ENCODE measurements at regions not wholly inside any gene's neighbourhood (a gene's known extent, or its start where the extent isn't known, plus 50 kb on each side); places are given as distances from the start of the nearest gene placed in this dataset.

- Histone ChIP-seq H3K4me2 (ENCODE audit: control insufficient read depth, insufficient read depth) (no peak overlapping the region), H3K9me3 (replicated peaks; ENCODE audit: control insufficient read depth, insufficient read depth, low read length) (no peaks in the 10 kb centered on the region), H3K4me3 (no peak overlapping the region), H2AFZ (ENCODE audit: control insufficient read depth, low read depth, low read length) (no peak overlapping the region), H3K9ac (ENCODE audit: control insufficient read depth, insufficient read depth, low read length) (no peak overlapping the region), H4K20me1 (ENCODE audit: control insufficient read depth, insufficient read depth) (no peaks in the 10 kb centered on the region), H3K27me3 (replicated peaks in 1 of 2; ENCODE audit: control insufficient read depth in 2 of 2, insufficient read depth in 2 of 2, low read length in 1 of 2) (no peaks in the 10 kb centered on the region), H3K4me1 (ENCODE audit: control insufficient read depth, insufficient read depth, low read length) (no peaks in the 10 kb centered on the region), H3K36me3 (ENCODE audit: control insufficient read depth in 2 of 2, insufficient read depth in 2 of 2, low read length in 1 of 2) (no peaks in the 10 kb centered on the region), H3K27ac (ENCODE audit: control insufficient read depth, insufficient read depth) (no peak overlapping the region), H3K79me2 (ENCODE audit: control insufficient read depth, insufficient read depth, low read length) (no peaks in the 10 kb centered on the region)
- DNase-seq (ENCODE audit: low read depth, low spot score) (no peak), FAIRE-seq (no peak), ATAC-seq (no peak)
- TF ChIP-seq BHLHE40 (IDR thresholded peaks at IDR 0.05; ENCODE audit: borderline replicate concordance in 1 of 2, low read depth in 2 of 2, low read length in 1 of 2) (no peak), CHD2 (IDR thresholded peaks at IDR 0.05; ENCODE audit: borderline replicate concordance, low read depth, low read length) (no peak), ZNF24 (IDR thresholded peaks at IDR 0.05) (no peak), YY1 (IDR thresholded peaks at IDR 0.05; ENCODE audit: low read depth, low read length) (no peak)
- RAD21 ChIA-PET (ENCODE audit: unreplicated experiment) = no interaction called here
- POLR2A ChIA-PET = no interaction called here
- CTCF ChIA-PET = no interaction called here
- SMC1A ChIA-PET (ENCODE audit: uncharacterized antibody, unreplicated experiment) = no interaction called here
- no TSS peak for BruUV-seq (replicated peaks)
- WGBS (ENCODE audit: insufficient coverage, insufficient replicate concordance, low lambda C conversion rate, missing lambda C conversion rate) = 2% methylated on average over 3 of the region's 3 CpGs
- in situ Hi-C loops (cut with MboI) (no loop called here), intact Hi-C loops (cut with micrococcal nuclease; ENCODE audit: unreplicated experiment) (no loop called here)
Measured at GRCh38 chr2:67564076-67564475, 166.9 kb downstream of the ETAA1 start.

GRCh38 chr2:67564626-67565025 is 167.5 kb downstream of the ETAA1 start:
- H3K36me3 ChIP-seq (ENCODE audit: control insufficient read depth in 2 of 2, insufficient read depth in 2 of 2, low read length in 1 of 2) = no peaks in the 10 kb centered on the region
- DNase-seq (ENCODE audit: low read depth, low spot score) (no peak), ATAC-seq (peak; percentile 62), FAIRE-seq (no peak)
- no peaks in the 10 kb centered on the region for H3K9me3 ChIP-seq (replicated peaks; ENCODE audit: control insufficient read depth, insufficient read depth, low read length)
- no peak overlapping the region for H3K9ac ChIP-seq (ENCODE audit: control insufficient read depth, insufficient read depth, low read length)
- no TSS peak for BruUV-seq (replicated peaks)
- no peaks in the 10 kb centered on the region for H3K79me2 ChIP-seq (ENCODE audit: control insufficient read depth, insufficient read depth, low read length)
- CTCF ChIA-PET = no interaction called here
- intact Hi-C loops (cut with micrococcal nuclease; ENCODE audit: unreplicated experiment) = no loop called here
- no peak overlapping the region for H3K27ac ChIP-seq (ENCODE audit: control insufficient read depth, insufficient read depth)
- WGBS (ENCODE audit: insufficient coverage, insufficient replicate concordance, low lambda C conversion rate, missing lambda C conversion rate) = 16% methylated on average over 3 of the region's 3 CpGs
- H3K4me2 ChIP-seq (ENCODE audit: control insufficient read depth, insufficient read depth) = no peak overlapping the region
- H3K4me1 ChIP-seq (ENCODE audit: control insufficient read depth, insufficient read depth, low read length) = no peaks in the 10 kb centered on the region
- no peak overlapping the region for H2AFZ ChIP-seq (ENCODE audit: control insufficient read depth, low read depth, low read length)
- POLR2A ChIA-PET = no interaction called here
- H3K27me3 ChIP-seq (replicated peaks in 1 of 2; ENCODE audit: control insufficient read depth in 2 of 2, insufficient read depth in 2 of 2, low read length in 1 of 2) = no peaks in the 10 kb centered on the region
- H3K4me3 ChIP-seq = no peak overlapping the region
- SMC1A ChIA-PET (ENCODE audit: uncharacterized antibody, unreplicated experiment) = no interaction called here
- TF ChIP-seq ZBTB4 (CRISPR knock-in tag; IDR thresholded peaks at IDR 0.05) = no peak
- TF ChIP-seq TCF7 (IDR thresholded peaks at IDR 0.05; ENCODE audit: borderline replicate concordance) = no peak
- TF ChIP-seq, protein P1, sequence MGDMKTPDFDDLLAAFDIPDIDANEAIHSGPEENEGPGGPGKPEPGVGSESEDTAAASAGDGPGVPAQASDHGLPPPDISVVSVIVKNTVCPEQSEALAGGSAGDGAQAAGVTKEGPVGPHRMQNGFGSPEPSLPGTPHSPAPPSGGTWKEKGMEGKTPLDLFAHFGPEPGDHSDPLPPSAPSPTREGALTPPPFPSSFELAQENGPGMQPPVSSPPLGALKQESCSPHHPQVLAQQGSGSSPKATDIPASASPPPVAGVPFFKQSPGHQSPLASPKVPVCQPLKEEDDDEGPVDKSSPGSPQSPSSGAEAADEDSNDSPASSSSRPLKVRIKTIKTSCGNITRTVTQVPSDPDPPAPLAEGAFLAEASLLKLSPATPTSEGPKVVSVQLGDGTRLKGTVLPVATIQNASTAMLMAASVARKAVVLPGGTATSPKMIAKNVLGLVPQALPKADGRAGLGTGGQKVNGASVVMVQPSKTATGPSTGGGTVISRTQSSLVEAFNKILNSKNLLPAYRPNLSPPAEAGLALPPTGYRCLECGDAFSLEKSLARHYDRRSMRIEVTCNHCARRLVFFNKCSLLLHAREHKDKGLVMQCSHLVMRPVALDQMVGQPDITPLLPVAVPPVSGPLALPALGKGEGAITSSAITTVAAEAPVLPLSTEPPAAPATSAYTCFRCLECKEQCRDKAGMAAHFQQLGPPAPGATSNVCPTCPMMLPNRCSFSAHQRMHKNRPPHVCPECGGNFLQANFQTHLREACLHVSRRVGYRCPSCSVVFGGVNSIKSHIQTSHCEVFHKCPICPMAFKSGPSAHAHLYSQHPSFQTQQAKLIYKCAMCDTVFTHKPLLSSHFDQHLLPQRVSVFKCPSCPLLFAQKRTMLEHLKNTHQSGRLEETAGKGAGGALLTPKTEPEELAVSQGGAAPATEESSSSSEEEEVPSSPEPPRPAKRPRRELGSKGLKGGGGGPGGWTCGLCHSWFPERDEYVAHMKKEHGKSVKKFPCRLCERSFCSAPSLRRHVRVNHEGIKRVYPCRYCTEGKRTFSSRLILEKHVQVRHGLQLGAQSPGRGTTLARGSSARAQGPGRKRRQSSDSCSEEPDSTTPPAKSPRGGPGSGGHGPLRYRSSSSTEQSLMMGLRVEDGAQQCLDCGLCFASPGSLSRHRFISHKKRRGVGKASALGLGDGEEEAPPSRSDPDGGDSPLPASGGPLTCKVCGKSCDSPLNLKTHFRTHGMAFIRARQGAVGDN (IDR thresholded peaks at IDR 0.05) = no peak
- no peak for TF ChIP-seq RELB (IDR thresholded peaks at IDR 0.05; ENCODE audit: low read depth)
- RAD21 ChIA-PET (ENCODE audit: unreplicated experiment) = no interaction called here
- in situ Hi-C loops (cut with MboI) = no loop called here
- H4K20me1 ChIP-seq (ENCODE audit: control insufficient read depth, insufficient read depth) = no peaks in the 10 kb centered on the region

All from GM12878 (cell line).